Lung (tissue), 11 donors: ENCODE measurements at regions not wholly inside any gene's neighbourhood (a gene's known extent, or its start where the extent isn't known, plus 50 kb on each side); places are given as distances from the start of the nearest gene placed in this dataset.

ENCODE experiments used
- ATAC-seq: fragments of 200-7000 bp; cut with Tn5 transposase; one replicate; pipeline ENCODE4 v1.9.1; 2020; ENCODE audit warnings: moderate number of reproducible peaks; ENCODE audit not compliant: insufficient read depth, low FRiP score
- DNase-seq, 3 donors: peaks; one replicate each; pipeline ENCODE4 v3.0.0-alpha.2; 2013 to 2017
- H3K27ac ChIP-seq, 2 donors: one replicate each; pipeline ENCODE4 v1.5.1; 2013; ENCODE audit warnings: mild to moderate bottlenecking in 2 of 2, moderate library complexity in 2 of 2, control low read depth in 1 of 2, inconsistent platforms in 1 of 2, low read depth in 1 of 2, low read length in 1 of 2
- H3K27me3 ChIP-seq, 3 donors: one replicate each; pipeline ENCODE4 v1.5.1; 2013; ENCODE audit warnings: low read length in 2 of 3; ENCODE audit not compliant: control insufficient read depth in 3 of 3, insufficient read depth in 3 of 3
- H3K36me3 ChIP-seq, 4 donors: one replicate each; pipeline ENCODE4 v1.5.1; 2013; ENCODE audit warnings: low read length in 4 of 4, mild to moderate bottlenecking in 1 of 4, moderate library complexity in 1 of 4; ENCODE audit not compliant: control insufficient read depth in 4 of 4, insufficient read depth in 4 of 4
- H3K4me1 ChIP-seq, 5 donors: one replicate each; pipeline ENCODE4 v1.5.1; 2013; ENCODE audit warnings: low read length in 5 of 5, mild to moderate bottlenecking in 2 of 5, moderate library complexity in 1 of 5; ENCODE audit not compliant: control insufficient read depth in 5 of 5, insufficient read depth in 5 of 5
- H3K4me3 ChIP-seq: one replicate; pipeline ENCODE4 v1.5.1; 2013; ENCODE audit warnings: mild to moderate bottlenecking, control low read depth, moderate library complexity
- H3K9ac ChIP-seq, 2 donors: one replicate each; pipeline ENCODE4 v1.5.1; 2013; ENCODE audit warnings: low read length in 2 of 2, control low read depth in 1 of 2; ENCODE audit not compliant: insufficient read depth in 1 of 2
- H3K9me3 ChIP-seq, 4 donors: one replicate each; pipeline ENCODE4 v1.5.1; 2013; ENCODE audit warnings: low read length in 3 of 4, mild to moderate bottlenecking in 1 of 4, moderate library complexity in 1 of 4; ENCODE audit not compliant: control insufficient read depth in 4 of 4, insufficient read depth in 3 of 4
- WGBS, 2 donors: extraction: QIAGEN DNeasy Blood & Tissue Kit; methylation state at CpG; one replicate each; pipeline ENCODE4 v1.1.7; 2013; 5-methylcytosine and 5-hydroxymethylcytosine counted together
- TF ChIP-seq, protein P1 (sequence below): IDR thresholded peaks from 2 replicates; pipeline ENCODE4 v1.5.1; 2012; ENCODE audit warnings: mild to moderate bottlenecking; ENCODE audit errors: control extremely low read depth, extremely low read depth
- donor health status: control.
- donor health status: control.
- donor health status: Bipolar disorder and iron deficiency.
- donor health status: healthy.
- donor health status: DM: yes; HTN: yes; CAD: no.

DNA sequence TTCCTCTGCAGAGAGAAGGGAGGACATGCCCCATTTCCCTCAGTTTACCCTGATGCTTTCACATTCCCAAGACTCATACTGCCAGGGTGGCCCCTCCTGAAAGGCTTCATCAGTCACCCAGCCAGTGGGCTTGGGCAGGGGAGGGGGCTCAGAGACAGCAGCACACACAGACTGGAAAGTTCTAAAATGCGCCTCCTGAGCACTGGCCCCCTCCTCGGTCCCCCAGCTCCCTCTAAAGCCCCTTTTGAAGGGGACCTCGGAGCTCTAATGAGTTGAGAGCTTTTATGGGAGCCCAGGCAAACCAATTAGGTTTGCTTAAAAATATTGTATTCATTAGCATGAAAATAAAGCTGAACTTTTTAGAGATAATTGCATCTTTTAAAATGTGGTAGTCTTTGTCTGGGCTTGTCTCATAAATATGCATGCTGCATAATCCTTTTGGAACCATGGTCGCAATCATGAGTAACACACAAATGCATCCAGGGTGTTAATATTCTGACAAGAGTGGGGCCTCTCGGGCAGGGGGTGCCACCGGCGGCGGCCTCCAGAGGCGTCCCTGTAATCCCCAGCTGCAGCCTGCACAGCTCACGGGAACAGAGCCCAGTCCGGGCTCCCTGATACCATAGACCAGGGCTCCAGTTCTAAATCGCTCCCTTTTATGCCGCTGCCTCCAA is 78.5 kb downstream of the RPLP1 start:
- Histone ChIP-seq H3K27me3 (no peaks in the 10 kb centered on the region), H3K9ac (no peak overlapping the region), H3K36me3 (no peaks in the 10 kb centered on the region), H3K9me3 (peaks cover 0 to under 1% (median 0%) of the 10 kb centered on the region in 4 donors), H3K4me1 (peaks cover 0 to 18% (median 0%) of the 10 kb centered on the region in 5 donors), H3K4me3 (no peak overlapping the region), H3K27ac (no peak overlapping the region)
- DNase-seq (peak in 1 of 3 donors; percentile 34), ATAC-seq (no peak)
- TF ChIP-seq, protein P1, sequence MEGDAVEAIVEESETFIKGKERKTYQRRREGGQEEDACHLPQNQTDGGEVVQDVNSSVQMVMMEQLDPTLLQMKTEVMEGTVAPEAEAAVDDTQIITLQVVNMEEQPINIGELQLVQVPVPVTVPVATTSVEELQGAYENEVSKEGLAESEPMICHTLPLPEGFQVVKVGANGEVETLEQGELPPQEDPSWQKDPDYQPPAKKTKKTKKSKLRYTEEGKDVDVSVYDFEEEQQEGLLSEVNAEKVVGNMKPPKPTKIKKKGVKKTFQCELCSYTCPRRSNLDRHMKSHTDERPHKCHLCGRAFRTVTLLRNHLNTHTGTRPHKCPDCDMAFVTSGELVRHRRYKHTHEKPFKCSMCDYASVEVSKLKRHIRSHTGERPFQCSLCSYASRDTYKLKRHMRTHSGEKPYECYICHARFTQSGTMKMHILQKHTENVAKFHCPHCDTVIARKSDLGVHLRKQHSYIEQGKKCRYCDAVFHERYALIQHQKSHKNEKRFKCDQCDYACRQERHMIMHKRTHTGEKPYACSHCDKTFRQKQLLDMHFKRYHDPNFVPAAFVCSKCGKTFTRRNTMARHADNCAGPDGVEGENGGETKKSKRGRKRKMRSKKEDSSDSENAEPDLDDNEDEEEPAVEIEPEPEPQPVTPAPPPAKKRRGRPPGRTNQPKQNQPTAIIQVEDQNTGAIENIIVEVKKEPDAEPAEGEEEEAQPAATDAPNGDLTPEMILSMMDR, result no peak
- 78 to 84% methylated on average over 13 of the region's 13 CpGs for WGBS, 2 donors

DNA sequence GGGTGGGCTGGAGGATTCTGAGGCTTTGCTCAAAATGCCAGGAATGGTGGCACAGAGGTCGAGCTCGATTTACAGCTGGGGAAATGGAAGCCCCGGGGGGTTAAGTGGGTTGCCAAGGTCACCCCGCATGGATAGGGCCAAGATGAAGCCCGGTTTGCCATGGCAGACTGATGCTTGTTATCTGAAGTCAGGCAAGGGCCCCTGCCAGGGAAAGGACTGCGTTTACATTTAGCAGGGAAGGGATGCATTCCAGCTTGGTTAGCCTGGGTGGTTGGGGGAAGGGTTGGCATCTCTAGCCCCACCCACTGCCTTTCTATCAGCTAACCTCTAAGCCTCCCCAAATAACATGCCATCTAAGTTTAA is 79.0 kb downstream of the RPLP1 start:
- WGBS, 2 donors, result 53 to 68% methylated on average over 6 of the region's 6 CpGs
- no peak overlapping the region for H3K4me3 ChIP-seq
- peak in 1 of 3 donors; percentile 40 for DNase-seq
- H3K9ac ChIP-seq, result no peak overlapping the region
- H3K27me3 ChIP-seq, result no peaks in the 10 kb centered on the region
- ATAC-seq, result no peak
- no peak overlapping the region for H3K27ac ChIP-seq
- H3K4me1 ChIP-seq, result peaks cover 0 to 20% (median 0%) of the 10 kb centered on the region in 5 donors
- H3K36me3 ChIP-seq, result no peaks in the 10 kb centered on the region
- TF ChIP-seq, protein P1, result no peak
- H3K9me3 ChIP-seq, result no peaks in the 10 kb centered on the region

DNA sequence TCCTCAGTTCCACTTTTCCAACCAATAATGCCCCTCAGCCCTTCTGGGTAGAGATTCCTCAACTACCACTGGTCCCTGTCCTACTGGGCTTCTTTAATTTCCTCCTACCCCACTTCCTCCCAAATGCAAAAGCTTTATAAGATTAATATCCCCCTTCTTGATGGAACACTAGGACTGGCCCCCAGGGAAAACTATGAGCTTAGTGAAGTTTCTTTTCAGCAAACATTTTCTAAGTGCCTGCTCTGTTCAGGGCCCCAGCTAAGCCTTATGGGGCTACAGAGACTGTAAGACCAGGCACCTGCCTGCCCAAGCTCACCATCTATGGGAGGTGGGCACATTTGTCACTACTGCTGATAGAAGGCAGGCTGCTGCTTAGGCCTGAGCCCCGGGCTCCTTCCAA is 79.4 kb downstream of the RPLP1 start:
- Histone ChIP-seq H3K9ac (no peak overlapping the region), H3K36me3 (no peaks in the 10 kb centered on the region), H3K4me1 (peaks cover 0 to 24% (median 0%) of the 10 kb centered on the region in 5 donors), H3K27me3 (no peaks in the 10 kb centered on the region), H3K27ac (no peak overlapping the region), H3K9me3 (no peaks in the 10 kb centered on the region), H3K4me3 (no peak overlapping the region)
- DNase-seq (no peak), ATAC-seq (no peak)
- TF ChIP-seq, protein P1, result no peak
- WGBS, 2 donors, result 74 to 87% methylated on average over 1 of the region's 1 CpG

DNA sequence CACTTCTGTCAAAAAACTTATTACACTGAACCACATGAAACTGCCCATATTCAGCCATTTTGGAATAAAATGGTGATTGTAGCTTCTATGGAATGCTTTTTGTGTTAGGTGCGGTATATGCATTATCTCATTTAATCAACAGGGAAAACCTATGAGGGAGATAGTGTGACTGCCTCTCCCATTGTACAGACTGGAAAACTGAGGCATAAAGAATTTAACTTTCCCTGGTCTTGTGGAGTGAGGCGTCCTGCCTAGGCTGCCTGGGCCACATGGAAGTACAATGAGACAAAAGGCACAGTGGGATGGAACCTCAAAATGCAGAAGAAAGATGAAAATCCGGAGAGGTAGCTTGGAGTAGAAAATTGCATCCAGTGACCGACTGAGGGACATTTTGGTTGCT is 80.2 kb downstream of the RPLP1 start:
- DNase-seq (no peak), ATAC-seq (no peak)
- Histone ChIP-seq H3K4me3 (no peak overlapping the region), H3K27ac (no peak overlapping the region), H3K9ac (no peak overlapping the region), H3K27me3 (no peaks in the 10 kb centered on the region), H3K36me3 (no peaks in the 10 kb centered on the region), H3K9me3 (no peaks in the 10 kb centered on the region), H3K4me1 (peaks cover 0 to 28% (median 0%) of the 10 kb centered on the region in 5 donors)
- TF ChIP-seq, protein P1, result no peak
- WGBS, 2 donors, result 83 to 95% methylated on average over 4 of the region's 4 CpGs
